HG02571 (cell line): ENCODE measurements at regions not wholly inside any gene's neighbourhood (a gene's known extent, or its start where the extent isn't known, plus 50 kb on each side); places are given as distances from the start of the nearest gene placed in this dataset.
A peak's percentile ranks its signal among the peaks of the same experiment; 100 is the strongest.

Experiments used
- ATAC-seq: cut with Tn5 transposase; IDR thresholded peaks from one replicate; pipeline ENCODE4 v1.9.1; 2021; ENCODE audit warnings: mild to moderate bottlenecking, moderate library complexity; ENCODE audit not compliant: unreplicated experiment

- ATAC-seq: no peak
Observed at GRCh38 chr2:7826656-7827055, 855.2 kb upstream of the ID2 start.

- ATAC-seq: no peak
Observed at GRCh38 chr2:7829241-7829640, 852.6 kb upstream of the ID2 start.

DNA sequence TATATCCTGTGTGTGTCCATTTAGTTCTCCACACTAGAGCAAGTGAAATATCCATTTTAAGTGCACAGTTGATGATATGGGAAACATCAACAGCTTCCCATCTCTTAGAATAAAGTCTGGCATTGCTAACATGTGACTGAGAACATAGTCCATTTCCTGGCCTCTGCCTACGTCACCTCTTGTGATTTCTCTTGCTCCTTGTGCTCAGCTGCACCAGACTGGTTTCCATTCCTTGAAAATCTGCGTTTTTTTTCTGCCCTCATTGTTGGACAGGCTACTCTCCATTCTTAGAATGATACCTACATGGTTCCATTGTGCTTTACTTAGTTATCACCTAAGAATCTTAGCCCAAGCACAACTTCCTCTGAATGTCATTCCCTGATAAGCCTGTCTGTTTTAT lies 851.2 kb upstream of the ID2 start:
- ATAC-seq: no peak

DNA sequence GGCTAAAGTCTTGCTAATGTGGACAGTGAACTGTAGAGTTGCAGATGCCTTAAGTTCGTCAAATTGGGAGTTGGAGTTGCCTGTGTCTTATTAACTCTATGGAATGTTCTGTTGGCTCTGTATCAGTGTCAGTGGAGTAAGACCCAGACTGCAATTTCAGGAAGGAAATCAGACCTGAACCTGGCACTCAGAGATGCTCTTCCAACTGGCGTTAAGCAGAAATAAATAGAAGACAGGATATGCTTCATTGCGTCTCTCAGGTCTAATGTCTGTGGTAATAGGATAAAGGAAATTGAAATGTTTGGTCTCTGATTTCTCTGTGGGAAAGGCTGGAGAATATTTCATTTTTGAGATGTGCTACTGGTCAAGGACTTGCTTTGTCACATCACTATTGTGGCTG lies 846.7 kb upstream of the ID2 start:
- no peak for ATAC-seq

DNA sequence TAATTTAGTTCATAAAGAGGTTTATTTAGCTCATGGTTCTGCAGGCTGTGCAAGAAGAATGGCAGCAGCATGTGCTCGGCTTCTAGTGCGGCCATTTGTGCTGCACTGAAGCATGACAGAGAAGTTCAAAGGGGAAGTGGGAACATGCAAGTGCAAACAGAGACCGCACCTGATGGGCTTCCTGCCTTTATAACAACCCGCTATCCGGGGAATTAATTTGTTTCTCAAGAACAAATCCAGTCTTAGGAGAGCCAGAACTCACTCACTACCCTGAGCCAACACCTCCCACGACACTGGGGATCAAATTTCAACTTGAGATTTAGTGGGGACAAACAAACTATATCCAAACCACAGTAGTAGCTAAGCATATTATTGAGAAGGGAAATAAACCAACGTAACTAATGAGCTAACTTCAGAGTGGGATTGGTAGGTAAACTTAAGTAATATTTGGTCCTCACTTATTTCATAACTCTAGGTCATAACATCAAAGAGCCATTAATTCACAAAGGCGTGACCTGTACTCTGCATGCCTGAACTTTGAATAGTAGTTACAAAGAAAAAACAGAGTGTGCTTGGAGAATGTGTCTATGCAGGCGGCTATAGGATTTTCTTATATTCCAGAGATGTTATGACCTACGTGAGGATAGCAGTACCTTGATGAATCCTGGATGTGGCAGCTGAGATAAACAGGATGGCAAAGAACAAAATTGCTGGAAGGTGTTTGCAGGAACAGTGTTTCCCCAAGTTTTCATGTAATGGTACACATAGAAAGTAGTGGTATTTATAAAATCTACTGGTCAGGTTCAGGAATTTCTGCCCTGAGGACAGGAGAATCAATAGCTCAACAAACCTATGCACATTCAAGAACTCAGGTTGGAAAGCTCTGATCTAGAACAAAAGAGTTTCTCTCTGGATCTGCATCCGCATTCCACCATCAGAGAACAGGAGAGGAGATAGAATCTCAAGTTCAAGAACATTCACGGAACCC lies 845.9 kb upstream of the ID2 start:
- ATAC-seq: peak; percentile 74

DNA sequence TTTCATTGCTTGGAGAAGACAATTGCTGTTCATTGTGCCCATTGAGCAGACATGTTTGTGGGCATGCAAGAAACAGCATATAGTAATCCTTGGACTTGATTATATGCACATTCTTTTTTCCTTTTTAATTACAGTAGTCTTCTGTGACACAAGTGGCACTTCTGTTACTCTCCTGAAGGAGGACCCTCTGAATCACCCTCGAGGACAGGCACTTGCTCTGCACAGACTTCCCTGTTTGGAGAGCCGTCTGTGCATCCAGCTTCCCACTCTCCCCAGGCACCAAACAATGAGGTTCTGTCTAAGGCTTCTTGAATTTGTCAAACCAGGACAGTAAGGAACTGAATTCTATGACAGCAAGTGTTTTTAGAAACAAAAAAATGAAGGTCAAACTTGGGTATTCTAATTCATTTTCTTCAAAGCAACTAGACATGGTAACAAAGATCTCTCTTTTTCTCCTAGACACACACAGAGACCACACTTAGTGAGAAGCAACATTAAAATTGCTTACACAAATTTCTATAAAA lies 844.6 kb upstream of the ID2 start:
- ATAC-seq: no peak

GRCh38 chr2:7838669-7839068 lies 843.2 kb upstream of the ID2 start:
- ATAC-seq: no peak

DNA sequence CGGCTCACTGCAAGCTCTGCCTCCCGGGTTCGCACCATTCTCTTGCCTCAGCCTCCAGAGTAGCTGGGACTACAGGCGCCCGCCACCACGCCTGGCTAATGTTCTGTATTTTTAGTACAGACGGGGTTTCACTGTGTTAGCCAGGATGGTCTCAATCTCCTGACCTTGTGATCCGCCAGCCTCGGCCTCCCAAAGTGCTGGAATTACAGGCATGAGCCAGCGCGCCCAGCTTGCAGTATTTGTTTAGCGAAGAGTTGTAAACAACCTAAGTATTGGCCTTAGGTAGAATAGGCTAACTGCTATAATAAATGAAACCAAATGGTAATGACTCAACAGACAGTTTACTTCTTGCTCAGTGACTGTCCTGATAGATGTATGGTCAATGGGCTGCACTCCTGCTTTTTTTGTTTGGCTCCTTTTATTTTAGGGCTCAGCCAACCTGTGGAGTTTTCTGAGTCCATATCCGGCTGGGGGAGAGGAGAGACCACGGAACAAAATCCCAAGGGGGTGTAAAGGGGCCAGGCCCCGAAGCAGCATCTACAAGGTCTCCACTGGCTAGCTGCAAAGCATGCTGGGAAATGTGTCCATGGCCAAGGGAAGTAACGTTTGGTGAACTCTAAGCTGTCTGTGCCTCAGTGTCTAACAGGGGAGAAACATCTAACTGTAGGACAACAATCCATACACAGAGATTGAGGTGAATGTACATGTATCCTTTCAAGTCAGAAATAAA lies 841.0 kb upstream of the ID2 start:
- ATAC-seq: no peak

DNA sequence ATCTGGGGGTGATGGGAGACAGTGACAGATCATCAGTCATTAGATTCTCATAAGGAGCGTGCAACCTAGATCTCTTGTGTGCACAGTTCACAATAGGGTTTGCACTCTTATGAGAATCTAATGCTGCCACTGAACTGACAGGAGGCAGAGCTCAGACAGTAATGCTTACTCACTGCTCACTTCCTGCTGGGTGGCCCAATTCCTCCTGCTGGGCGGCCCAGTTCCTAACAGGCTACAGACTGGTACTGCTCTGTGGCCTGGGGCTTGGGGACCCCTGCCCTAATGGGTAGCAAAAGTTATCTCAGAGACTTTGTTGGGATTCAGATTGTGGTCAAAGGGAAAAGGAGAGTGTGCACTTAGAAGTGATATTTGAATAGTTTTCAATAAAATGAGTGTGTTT lies 840.1 kb upstream of the ID2 start:
- no peak for ATAC-seq

- no peak for ATAC-seq
Observed at GRCh38 chr2:7844414-7844965, 837.4 kb upstream of the ID2 start.

DNA sequence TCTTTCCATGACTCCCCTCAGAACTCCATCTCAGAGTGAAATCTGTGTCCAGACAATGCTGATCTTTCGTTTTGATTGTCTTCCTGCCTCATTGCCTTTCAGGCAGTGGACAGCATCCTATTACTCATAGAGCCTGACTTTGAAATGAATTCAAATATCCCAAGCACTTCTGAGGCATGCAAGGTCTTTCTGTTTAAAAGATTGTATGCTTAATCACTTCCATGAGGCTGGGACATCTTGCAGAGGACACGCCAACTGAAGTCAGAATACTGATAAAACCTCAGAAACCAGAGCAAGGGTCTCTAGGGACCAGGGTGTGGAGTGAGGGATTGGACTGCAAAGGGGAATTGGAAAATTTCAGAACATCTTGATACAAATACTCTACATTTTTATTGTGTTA lies 836.5 kb upstream of the ID2 start:
- no peak for ATAC-seq

DNA sequence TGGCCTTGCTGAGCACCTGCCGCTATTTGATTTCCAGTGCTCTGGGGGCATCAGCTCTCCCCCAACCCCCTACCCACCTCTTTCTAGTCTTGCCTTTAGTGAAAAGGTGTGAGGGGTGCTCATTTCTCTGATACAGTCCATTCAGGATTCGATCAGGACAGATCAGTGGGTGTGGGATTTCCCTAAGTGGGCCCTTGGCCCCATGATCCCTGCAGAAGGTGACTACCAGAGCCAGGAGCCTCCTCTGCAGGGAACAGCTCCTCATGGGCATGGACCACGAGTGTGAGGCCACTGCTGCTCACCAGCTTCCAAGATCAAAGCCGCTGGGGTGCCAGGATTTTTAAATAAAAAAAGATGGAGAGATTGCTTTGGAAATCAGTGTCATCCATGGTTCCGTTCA lies 835.2 kb upstream of the ID2 start:
- no peak for ATAC-seq

- ATAC-seq: no peak
Observed at GRCh38 chr2:7847321-7847720, 834.5 kb upstream of the ID2 start.

- ATAC-seq: no peak
Observed at GRCh38 chr2:7849027-7849426, 832.8 kb upstream of the ID2 start.

DNA sequence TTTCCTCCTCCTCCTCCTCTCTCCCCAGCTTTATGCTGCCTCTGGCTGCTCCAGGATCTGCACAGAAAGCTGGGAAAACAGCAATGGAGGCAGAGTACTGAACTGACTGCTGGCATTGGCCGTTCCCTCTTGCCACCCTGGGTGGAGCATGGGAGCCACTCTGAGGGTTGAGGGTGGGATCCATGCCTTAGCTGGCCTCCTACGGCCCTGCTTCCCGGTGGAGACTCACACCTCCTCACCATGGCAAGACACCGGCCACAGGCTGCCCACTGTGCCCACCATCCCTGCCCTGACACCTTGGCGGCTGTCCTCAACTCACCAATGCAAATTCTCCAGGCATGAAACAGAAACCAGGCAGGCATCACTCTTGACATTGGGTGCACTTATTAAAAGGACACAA lies 832.3 kb upstream of the ID2 start:
- no peak for ATAC-seq

GRCh38 chr2:7852546-7852945 lies 829.3 kb upstream of the ID2 start:
- ATAC-seq: no peak

- no peak for ATAC-seq
Observed at GRCh38 chr2:7857904-7858303, 824.0 kb upstream of the ID2 start.

GRCh38 chr2:7858624-7859023 lies 823.2 kb upstream of the ID2 start:
- no peak for ATAC-seq

- ATAC-seq: no peak
Observed at GRCh38 chr2:7860693-7861092, 821.2 kb upstream of the ID2 start.

DNA sequence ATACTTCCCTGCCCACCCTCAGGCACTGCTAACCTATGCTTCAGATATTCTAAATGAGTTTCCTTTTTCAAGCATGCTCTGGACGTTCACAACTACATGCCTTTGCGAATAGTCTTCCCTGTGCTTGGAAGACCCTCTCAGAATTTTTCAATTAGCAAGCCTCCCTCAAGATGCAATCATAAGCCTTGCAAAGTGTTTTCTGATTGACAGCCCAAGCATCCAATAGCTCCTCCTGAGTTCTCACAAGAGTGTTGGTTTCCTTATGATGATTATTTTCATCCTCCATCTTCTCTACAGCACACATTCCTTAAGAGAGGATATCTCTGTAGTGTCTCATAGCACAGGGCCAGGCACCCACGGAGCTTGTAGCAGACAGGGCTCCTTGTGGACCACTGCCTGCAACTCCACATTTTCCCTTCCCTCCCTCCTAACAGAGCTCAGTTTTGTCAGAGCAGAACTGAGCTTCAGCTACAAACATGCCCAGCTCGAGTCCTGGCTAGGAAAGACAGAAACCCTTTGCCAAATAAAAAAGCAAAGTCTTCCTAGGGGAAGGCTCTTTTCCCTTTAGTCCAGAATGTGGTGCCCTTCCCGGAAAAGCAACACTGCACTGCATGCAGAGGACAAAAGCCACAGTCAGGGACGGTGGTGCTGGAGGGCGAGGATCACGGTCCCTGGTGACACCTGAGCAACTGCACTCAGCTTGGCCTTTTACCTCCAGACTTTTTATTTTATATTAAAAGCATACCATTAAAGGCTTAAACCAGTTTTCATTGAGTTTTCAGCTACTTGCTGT lies 819.8 kb upstream of the ID2 start:
- ATAC-seq: no peak

GRCh38 chr2:7866104-7866503 lies 815.8 kb upstream of the ID2 start:
- ATAC-seq: no peak
